Ishikawa (cell line): ENCODE measurements at regions not wholly inside any gene's neighbourhood (a gene's known extent, or its start where the extent isn't known, plus 50 kb on each side); places are given as distances from the start of the nearest gene placed in this dataset.

Source experiments
- CEBPB ChIP-seq: IDR thresholded peaks from 2 replicates; pipeline ENCODE4 v1.6.1; 2012
- CREB1 ChIP-seq: IDR thresholded peaks from 2 replicates; pipeline ENCODE4 v1.6.1; 2012; ENCODE audit warnings: low read depth
- EGR1 ChIP-seq: IDR thresholded peaks from 2 replicates; pipeline ENCODE4 v1.6.1; 2012
- EP300 ChIP-seq: IDR thresholded peaks from 2 replicates; pipeline ENCODE4 v1.6.1; 2012; ENCODE audit warnings: borderline replicate concordance
- FOXM1 ChIP-seq: IDR thresholded peaks from 2 replicates; pipeline ENCODE4 v1.6.1; 2012; ENCODE audit warnings: low read depth, borderline replicate concordance
- MAX ChIP-seq: IDR thresholded peaks from 2 replicates; pipeline ENCODE4 v1.6.1; 2012
- NFIC ChIP-seq: IDR thresholded peaks from 2 replicates; pipeline ENCODE4 v1.6.1; 2012
- RAD21 ChIP-seq: IDR thresholded peaks from 2 replicates; pipeline ENCODE4 v1.6.1; 2012; ENCODE audit warnings: low read depth
- REST ChIP-seq: IDR thresholded peaks from 2 replicates; pipeline ENCODE4 v1.6.1; 2012; ENCODE audit warnings: low read depth, mild to moderate bottlenecking
- TAF1 ChIP-seq: IDR thresholded peaks from 2 replicates; pipeline ENCODE4 v1.6.1; 2012; ENCODE audit warnings: low read depth, mild to moderate bottlenecking
- TCF12 ChIP-seq: IDR thresholded peaks from 2 replicates; pipeline ENCODE4 v1.6.1; 2012; ENCODE audit warnings: low read depth
- TEAD4 ChIP-seq: IDR thresholded peaks from 2 replicates; pipeline ENCODE4 v1.6.1; 2012
- USF1 ChIP-seq: IDR thresholded peaks from 2 replicates; pipeline ENCODE4 v1.6.1; 2012
- YY1 ChIP-seq: IDR thresholded peaks from 2 replicates; pipeline ENCODE4 v1.6.1; 2012; ENCODE audit warnings: low read depth
- ZBTB7A ChIP-seq: IDR thresholded peaks from 2 replicates; pipeline ENCODE4 v1.6.1; 2012; ENCODE audit warnings: low read depth

- TF ChIP-seq NFIC (no peak), YY1 (no peak), TAF1 (no peak), USF1 (no peak), CREB1 (no peak), ZBTB7A (no peak), TEAD4 (no peak), TCF12 (no peak), FOXM1 (no peak), CEBPB (no peak), MAX (no peak), RAD21 (no peak), EP300 (no peak), REST (no peak), EGR1 (no peak)
Observed at GRCh38 chr13:76769271-76769791, 116.9 kb downstream of the KCTD12 start.

GRCh38 chr13:76768384-76768783 is 117.8 kb downstream of the KCTD12 start:
- TF ChIP-seq USF1 (no peak), RAD21 (no peak), FOXM1 (no peak), CREB1 (no peak), TAF1 (no peak), TCF12 (no peak), MAX (no peak), EP300 (no peak)

- TF ChIP-seq YY1, result no peak
- TF ChIP-seq TEAD4, result no peak
- TF ChIP-seq TCF12, result no peak
- no peak for TF ChIP-seq ZBTB7A
- TF ChIP-seq USF1, result no peak
- TF ChIP-seq RAD21, result no peak
- TF ChIP-seq REST, result no peak
- no peak for TF ChIP-seq TAF1
- TF ChIP-seq MAX, result no peak
- TF ChIP-seq NFIC, result no peak
- TF ChIP-seq CREB1, result no peak
- no peak for TF ChIP-seq EP300
- no peak for TF ChIP-seq FOXM1
- TF ChIP-seq CEBPB, result no peak
Observed at GRCh38 chr13:76764916-76765315, 121.3 kb downstream of the KCTD12 start.

GRCh38 chr13:76764429-76764828 is 121.8 kb downstream of the KCTD12 start:
- TF ChIP-seq TCF12, result no peak
- TF ChIP-seq EP300, result no peak
- no peak for TF ChIP-seq CREB1
- no peak for TF ChIP-seq USF1
- TF ChIP-seq ZBTB7A, result no peak
- no peak for TF ChIP-seq TAF1
- no peak for TF ChIP-seq CEBPB
- no peak for TF ChIP-seq EGR1

- TF ChIP-seq TAF1, result no peak
- TF ChIP-seq TEAD4, result no peak
- TF ChIP-seq NFIC, result no peak
- no peak for TF ChIP-seq ZBTB7A
- TF ChIP-seq RAD21, result no peak
- TF ChIP-seq REST, result no peak
- TF ChIP-seq EP300, result no peak
- TF ChIP-seq TCF12, result no peak
- no peak for TF ChIP-seq USF1
- TF ChIP-seq CREB1, result no peak
- no peak for TF ChIP-seq YY1
Observed at GRCh38 chr13:76762721-76763120, 123.5 kb downstream of the KCTD12 start.
